Hepatic stellate cell (primary cell): ENCODE measurements at regions not wholly inside any gene's neighbourhood (a gene's known extent, or its start where the extent isn't known, plus 50 kb on each side); places are given as distances from the start of the nearest gene placed in this dataset.
"Not testable (repeated sequence)": the region's sequence is repeated elsewhere in the genome, so short reads cannot be mapped to it uniquely, and the experiment has no call there.

Source experiments
- DNase-seq: peaks from one replicate; pipeline ENCODE4 v3.0.0; 2011; ENCODE audit warnings: low spot score

- DNase-seq, result no peak
Measured at GRCh38 chr14:106207316-106207715, 680.9 kb downstream of the TMEM121 start.

GRCh38 chr14:106208794-106209193 is 682.4 kb downstream of the TMEM121 start:
- DNase-seq, result no peak

- DNase-seq, result no peak
Measured at GRCh38 chr14:106209755-106210154, 683.4 kb downstream of the TMEM121 start.

GRCh38 chr14:106210650-106211049 is 684.3 kb downstream of the TMEM121 start:
- DNase-seq, result no peak

GRCh38 chr14:106211334-106211900 is 685.0 kb downstream of the TMEM121 start:
- no peak for DNase-seq

GRCh38 chr14:106215229-106215628 is 688.8 kb downstream of the TMEM121 start:
- no peak for DNase-seq

GRCh38 chr14:106216679-106217078 is 690.3 kb downstream of the TMEM121 start:
- no peak for DNase-seq

GRCh38 chr14:106218174-106218573 is 691.8 kb downstream of the TMEM121 start:
- DNase-seq, result no peak

- DNase-seq, result no peak
Measured at GRCh38 chr14:106222311-106222710, 695.9 kb downstream of the TMEM121 start.

- DNase-seq, result no peak
Measured at GRCh38 chr14:106222731-106223130, 696.3 kb downstream of the TMEM121 start.

- DNase-seq, result no peak
Measured at GRCh38 chr14:106227793-106228192, 701.4 kb downstream of the TMEM121 start.

- no peak for DNase-seq
Measured at GRCh38 chr14:106228541-106229158, 702.3 kb downstream of the TMEM121 start.

- DNase-seq, result no peak
Measured at GRCh38 chr14:106230071-106230470, 703.7 kb downstream of the TMEM121 start.

- not testable (repeated sequence) for DNase-seq
Measured at GRCh38 chr14:106233191-106233590, 706.8 kb downstream of the TMEM121 start.

GRCh38 chr14:106234525-106235254 is 708.3 kb downstream of the TMEM121 start:
- not testable (repeated sequence) for DNase-seq

GRCh38 chr14:106235356-106236159 is 709.2 kb downstream of the TMEM121 start:
- no peak for DNase-seq

- no peak for DNase-seq
Measured at GRCh38 chr14:106248321-106249192, 722.2 kb downstream of the TMEM121 start.

GRCh38 chr14:106253995-106254394 is 727.6 kb downstream of the TMEM121 start:
- not testable (repeated sequence) for DNase-seq

- not testable (repeated sequence) for DNase-seq
Measured at GRCh38 chr14:106257569-106257994, 731.2 kb downstream of the TMEM121 start.

- no peak for DNase-seq
Measured at GRCh38 chr14:106268013-106268727, 741.8 kb downstream of the TMEM121 start.

GRCh38 chr14:106269029-106269428 is 742.6 kb downstream of the TMEM121 start:
- no peak for DNase-seq
